ENCODE measurements at regions not wholly inside any gene's neighbourhood (a gene's known extent, or its start where the extent isn't known, plus 50 kb on each side); places are given as distances from the start of the nearest gene placed in this dataset.

DNA sequence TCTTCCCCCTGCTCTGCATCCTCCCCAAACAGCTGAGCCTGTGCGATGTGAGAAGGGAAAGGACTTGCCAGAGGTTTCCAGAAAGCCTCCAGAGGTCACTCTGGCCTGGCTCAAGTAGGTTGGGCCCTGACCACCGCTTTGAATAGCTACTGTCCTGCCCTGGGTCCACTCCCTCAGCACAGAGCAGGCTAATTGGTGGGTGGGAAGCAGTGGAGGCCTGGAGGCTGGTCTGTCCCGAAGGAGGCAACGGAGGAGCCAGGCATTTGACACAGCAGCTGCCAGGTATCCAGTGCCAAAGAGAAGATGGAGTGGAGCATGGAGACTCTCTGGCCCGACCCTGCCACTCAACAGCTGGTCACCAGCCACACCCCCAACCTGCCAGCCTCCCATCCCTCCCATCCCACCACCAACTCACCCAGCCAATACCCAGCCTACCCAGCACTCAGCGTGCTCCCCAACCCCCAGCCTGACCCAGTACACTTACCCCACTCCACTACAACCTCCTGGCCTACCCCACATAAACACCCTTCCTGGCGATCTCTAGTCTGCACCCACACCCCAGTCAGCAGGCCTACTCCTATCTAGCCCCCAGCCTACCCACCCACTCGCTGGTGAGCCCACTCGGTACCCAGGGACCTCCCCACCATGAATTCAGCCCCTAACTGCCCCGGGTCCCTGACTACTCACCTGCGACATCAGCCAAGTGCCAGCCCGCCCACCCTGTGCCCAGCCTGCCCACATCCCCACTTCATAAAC, 64.6 kb upstream of the COL13A1 start:
- 74 to 81% methylated on average over 11 to 12 of the region's 12 CpGs for WGBS, 2 donors

DNA sequence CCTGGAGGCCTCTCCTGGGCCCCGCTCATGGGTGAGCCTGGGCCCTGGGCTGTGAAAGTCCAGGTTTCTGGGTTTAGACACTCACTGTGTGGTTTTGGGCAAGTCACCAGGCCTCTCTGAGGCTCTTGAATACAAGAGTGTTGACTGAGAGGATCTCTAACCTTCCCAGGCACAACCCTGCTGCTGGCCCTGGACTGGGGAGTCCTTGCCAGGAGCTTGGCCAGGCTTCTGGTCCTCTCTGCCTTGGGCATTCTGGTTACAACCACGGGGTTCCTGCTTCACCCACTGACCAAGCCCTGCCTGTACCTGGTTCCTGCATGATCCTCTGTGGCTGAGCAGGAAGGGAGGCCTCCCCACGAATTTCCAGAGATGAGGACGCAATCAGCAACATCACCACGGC, 63.6 kb upstream of the COL13A1 start:
- TF ChIP-seq POLR2A (IDR thresholded peaks at IDR 0.05), result no peak
- TF ChIP-seq, protein P1, sequence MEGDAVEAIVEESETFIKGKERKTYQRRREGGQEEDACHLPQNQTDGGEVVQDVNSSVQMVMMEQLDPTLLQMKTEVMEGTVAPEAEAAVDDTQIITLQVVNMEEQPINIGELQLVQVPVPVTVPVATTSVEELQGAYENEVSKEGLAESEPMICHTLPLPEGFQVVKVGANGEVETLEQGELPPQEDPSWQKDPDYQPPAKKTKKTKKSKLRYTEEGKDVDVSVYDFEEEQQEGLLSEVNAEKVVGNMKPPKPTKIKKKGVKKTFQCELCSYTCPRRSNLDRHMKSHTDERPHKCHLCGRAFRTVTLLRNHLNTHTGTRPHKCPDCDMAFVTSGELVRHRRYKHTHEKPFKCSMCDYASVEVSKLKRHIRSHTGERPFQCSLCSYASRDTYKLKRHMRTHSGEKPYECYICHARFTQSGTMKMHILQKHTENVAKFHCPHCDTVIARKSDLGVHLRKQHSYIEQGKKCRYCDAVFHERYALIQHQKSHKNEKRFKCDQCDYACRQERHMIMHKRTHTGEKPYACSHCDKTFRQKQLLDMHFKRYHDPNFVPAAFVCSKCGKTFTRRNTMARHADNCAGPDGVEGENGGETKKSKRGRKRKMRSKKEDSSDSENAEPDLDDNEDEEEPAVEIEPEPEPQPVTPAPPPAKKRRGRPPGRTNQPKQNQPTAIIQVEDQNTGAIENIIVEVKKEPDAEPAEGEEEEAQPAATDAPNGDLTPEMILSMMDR (IDR thresholded peaks at IDR 0.05), result no peak
- no peak overlapping the region for H3K27ac ChIP-seq
- H3K36me3 ChIP-seq (replicated peaks in 1 of 2; ENCODE audit: insufficient read depth in 1 of 2, low read depth in 2 of 2), result no peaks in the 10 kb centered on the region
- intact Hi-C loops (cut with DNase I), result no loop called here
- no peak for DNase-seq
- no peaks in the 10 kb centered on the region for H3K9me3 ChIP-seq
- no peak for ATAC-seq
- no peaks in the 10 kb centered on the region for H3K27me3 ChIP-seq
- no peaks in the 10 kb centered on the region for H3K4me1 ChIP-seq
- WGBS, 2 donors, result 59 to 62% methylated on average over 5 of the region's 5 CpGs
- no peak overlapping the region for H3K4me3 ChIP-seq

More for the DNA sequence above, 64.6 kb upstream of the COL13A1 start:
- no peak overlapping the region for H3K4me3 ChIP-seq
- no peak overlapping the region for H3K27ac ChIP-seq
- ATAC-seq (no peak), DNase-seq (no peak)
- H3K4me1 ChIP-seq, result no peaks in the 10 kb centered on the region
- H3K27me3 ChIP-seq, result no peaks in the 10 kb centered on the region
- intact Hi-C loops (cut with DNase I), result no loop called here
- no peaks in the 10 kb centered on the region for H3K36me3 ChIP-seq (replicated peaks in 1 of 2; ENCODE audit: insufficient read depth in 1 of 2, low read depth in 2 of 2)
- no peak for TF ChIP-seq POLR2A (IDR thresholded peaks at IDR 0.05)
- TF ChIP-seq, protein P1 (IDR thresholded peaks at IDR 0.05), result no peak
- H3K9me3 ChIP-seq, result no peaks in the 10 kb centered on the region

DNA sequence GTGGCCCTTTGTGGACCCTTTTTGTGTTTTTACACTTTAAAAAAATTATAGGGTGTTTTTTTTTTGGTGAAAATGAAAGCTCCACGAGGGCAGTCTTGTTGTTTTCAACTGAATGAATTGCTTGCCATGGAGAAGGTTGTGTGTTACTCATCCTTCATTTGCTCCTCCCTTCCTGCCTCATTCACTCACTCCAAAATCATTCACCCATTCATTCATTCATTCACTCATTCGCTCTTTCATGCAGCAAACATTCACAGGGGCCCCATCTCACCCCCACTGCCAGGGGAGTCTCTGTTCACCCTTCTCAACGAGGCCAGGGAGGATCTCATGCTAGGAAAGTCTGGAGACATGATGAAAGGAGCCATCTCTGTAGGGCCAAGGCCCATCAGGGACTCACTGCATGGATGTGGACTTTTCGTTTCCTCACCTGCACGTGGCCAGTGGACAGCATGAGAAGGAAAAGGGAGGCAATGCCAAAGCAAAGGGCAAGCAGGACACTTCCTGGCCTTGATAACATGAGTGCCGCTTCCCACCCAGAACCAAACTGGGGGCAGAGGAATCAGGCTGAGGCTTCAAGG, 62.8 kb upstream of the COL13A1 start:
- Histone ChIP-seq H3K36me3 (replicated peaks in 1 of 2; ENCODE audit: insufficient read depth in 1 of 2, low read depth in 2 of 2) (no peaks in the 10 kb centered on the region), H3K4me1 (no peaks in the 10 kb centered on the region), H3K4me3 (no peak overlapping the region), H3K27ac (no peak overlapping the region), H3K9me3 (no peaks in the 10 kb centered on the region), H3K27me3 (no peaks in the 10 kb centered on the region)
- intact Hi-C loops (cut with DNase I), result no loop called here
- TF ChIP-seq, protein P1 (IDR thresholded peaks at IDR 0.05), result no peak
- TF ChIP-seq POLR2A (IDR thresholded peaks at IDR 0.05), result no peak
- DNase-seq (no peak), ATAC-seq (no peak)
- WGBS, 2 donors, result 69 to 74% methylated on average over 5 to 6 of the region's 6 CpGs

DNA sequence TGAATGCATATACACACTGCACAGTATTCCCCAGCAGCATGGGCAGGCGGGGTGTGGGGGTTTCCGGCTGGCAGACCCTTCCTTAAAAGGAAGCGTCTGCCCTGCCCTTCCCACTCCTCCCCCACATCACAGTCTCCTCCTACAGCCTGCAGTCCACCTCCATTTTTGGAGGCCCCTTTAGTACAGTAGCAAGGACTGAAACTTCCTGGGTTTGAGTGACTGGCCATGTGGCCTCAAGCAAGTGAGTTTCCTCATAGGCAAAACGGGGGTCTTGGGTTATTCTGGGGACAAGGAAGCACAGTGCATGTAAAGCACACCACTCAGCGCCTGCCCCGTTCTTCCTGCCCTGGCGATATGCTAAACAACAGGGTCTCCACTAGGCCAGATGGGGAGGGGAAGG, 62.1 kb upstream of the COL13A1 start:
- H3K27me3 ChIP-seq, result no peaks in the 10 kb centered on the region
- intact Hi-C loops (cut with DNase I), result no loop called here
- no peak overlapping the region for H3K27ac ChIP-seq
- DNase-seq (no peak), ATAC-seq (no peak)
- TF ChIP-seq POLR2A (IDR thresholded peaks at IDR 0.05), result no peak
- TF ChIP-seq, protein P1 (IDR thresholded peaks at IDR 0.05), result no peak
- no peaks in the 10 kb centered on the region for H3K9me3 ChIP-seq
- H3K36me3 ChIP-seq (replicated peaks in 1 of 2; ENCODE audit: insufficient read depth in 1 of 2, low read depth in 2 of 2), result no peaks in the 10 kb centered on the region
- no peaks in the 10 kb centered on the region for H3K4me1 ChIP-seq
- WGBS, 2 donors, result 70 to 74% methylated on average over 7 of the region's 7 CpGs
- H3K4me3 ChIP-seq, result no peak overlapping the region

DNA sequence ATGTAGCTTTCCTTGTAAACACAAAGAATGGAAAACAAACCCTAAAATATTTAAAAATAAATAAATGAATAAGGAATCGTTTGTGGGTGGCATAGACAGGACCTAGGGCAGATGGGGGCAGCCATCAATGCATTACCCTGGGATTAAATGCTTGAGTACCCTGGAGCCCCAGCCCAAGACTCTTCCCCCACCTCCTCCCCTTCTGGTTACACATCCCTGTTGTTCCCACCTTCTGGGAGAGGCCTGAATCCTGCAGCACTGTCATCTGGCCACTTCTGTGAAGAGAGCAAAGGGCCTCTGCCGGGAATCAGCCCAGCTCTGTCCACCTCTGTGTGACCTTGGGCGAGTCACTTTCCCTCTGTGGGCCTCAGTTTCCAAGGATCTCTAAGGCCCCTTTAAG, 61.6 kb upstream of the COL13A1 start:
- Histone ChIP-seq H3K27ac (no peak overlapping the region), H3K4me3 (no peak overlapping the region), H3K27me3 (no peaks in the 10 kb centered on the region), H3K36me3 (replicated peaks in 1 of 2; ENCODE audit: insufficient read depth in 1 of 2, low read depth in 2 of 2) (no peaks in the 10 kb centered on the region), H3K4me1 (no peaks in the 10 kb centered on the region), H3K9me3 (no peaks in the 10 kb centered on the region)
- WGBS, 2 donors, result 69 to 74% methylated on average over 3 of the region's 3 CpGs
- TF ChIP-seq, protein P1 (IDR thresholded peaks at IDR 0.05), result no peak
- TF ChIP-seq POLR2A (IDR thresholded peaks at IDR 0.05), result no peak
- ATAC-seq (no peak), DNase-seq (no peak)
- intact Hi-C loops (cut with DNase I), result no loop called here
